H1 (cell line): ENCODE measurements at regions not wholly inside any gene's neighbourhood (a gene's known extent, or its start where the extent isn't known, plus 50 kb on each side); places are given as distances from the start of the nearest gene placed in this dataset.

Experiments used
- CTCF ChIA-PET: fragments of 300-600 bp; sonication (Branson Sonifier 250); formaldehyde crosslinking; loops from one replicate; lab custom pipeline; 2021; ENCODE audit not compliant: partially characterized antibody; lab: Charles Lee
- POLR2A ChIA-PET: fragments of 300-600 bp; sonication (Branson Sonifier 250); formaldehyde crosslinking; loops from one replicate; lab custom pipeline; 2021; ENCODE audit warnings: inconsistent platforms; ENCODE audit not compliant: partially characterized antibody; lab: Charles Lee
- DNase-seq, 2 experiments: peaks; one replicate each; pipeline versions ENCODE4 v3.0.0 to v3.0.0-alpha.2; 2010 to 2022; ENCODE audit warnings: low spot score in 2 of 2, low read depth in 1 of 2, mixed read lengths in 1 of 2
- FAIRE-seq: peaks from 2 replicates; lab custom pipeline; 2011; peaks lifted over from hg19 to GRCh38; lab: Jason Lieb, UNC
- H2AFZ ChIP-seq: 2 replicates; pipeline ENCODE4 v1.8.1; 2012; ENCODE audit warnings: low read length, inconsistent platforms
- H2AK5ac ChIP-seq: 2 replicates; pipeline ENCODE4 v1.6.1; 2013; ENCODE audit warnings: low read depth, low read length
- H2BK120ac ChIP-seq: replicated peaks from 2 replicates; pipeline ENCODE3; 2013; ENCODE audit warnings: low read depth, low read length, inconsistent platforms
- H2BK12ac ChIP-seq: 2 replicates; pipeline ENCODE4 v1.6.1; 2013; ENCODE audit warnings: low read depth, low read length
- H2BK15ac ChIP-seq: 2 replicates; pipeline ENCODE4 v1.6.1; 2013; ENCODE audit warnings: low read length
- H2BK20ac ChIP-seq: 2 replicates; pipeline ENCODE4 v1.6.1; 2013; ENCODE audit warnings: low read length
- H2BK5ac ChIP-seq: 2 replicates; pipeline ENCODE4 v1.6.1; 2013; ENCODE audit warnings: low read depth, low read length
- H3K14ac ChIP-seq: 2 replicates; pipeline ENCODE4 v1.6.1; 2013; ENCODE audit warnings: inconsistent platforms; ENCODE audit not compliant: insufficient read length
- H3K18ac ChIP-seq: 2 replicates; pipeline ENCODE4 v1.6.1; 2013; ENCODE audit warnings: low read length; ENCODE audit errors: extremely low read depth
- H3K23ac ChIP-seq: 2 replicates; pipeline ENCODE4 v1.6.1; 2013; ENCODE audit warnings: inconsistent platforms; ENCODE audit not compliant: insufficient read length
- H3K23me2 ChIP-seq: 2 replicates; pipeline ENCODE4 v1.6.1; 2013; ENCODE audit warnings: low read depth, low read length
- H3K27ac ChIP-seq: 2 replicates; pipeline ENCODE4 v1.6.1; 2011; ENCODE audit warnings: low read depth, low read length, inconsistent platforms
- H3K27me3 ChIP-seq, 4 experiments: replicated peaks in 1 of 4; 1 replicate in 1 of 4; 2 replicates in 3 of 4; pipeline versions ENCODE4 v1.6.1 to v1.8.1; 2011 to 2013; ENCODE audit warnings: low read length in 3 of 4, mild to moderate bottlenecking in 3 of 4, inconsistent platforms in 2 of 4, mixed read lengths in 2 of 4, moderate library complexity in 1 of 4; ENCODE audit not compliant: control insufficient read depth in 3 of 4, insufficient read depth in 3 of 4; ENCODE audit errors: extremely low read depth in 1 of 4
- H3K36me3 ChIP-seq, 4 experiments: 2 replicates each; pipeline versions ENCODE4 v1.6.1 to v1.8.1; 2011 to 2013; ENCODE audit warnings: mild to moderate bottlenecking in 4 of 4, low read length in 3 of 4, moderate library complexity in 2 of 4, control low read depth in 1 of 4, inconsistent platforms in 1 of 4; ENCODE audit not compliant: insufficient read depth in 4 of 4, control insufficient read depth in 2 of 4
- H3K4ac ChIP-seq: replicated peaks from 2 replicates; pipeline ENCODE3; 2013; ENCODE audit warnings: low read length, low read depth, mixed read lengths, inconsistent platforms; ENCODE audit not compliant: insufficient read length
- H3K4me1 ChIP-seq, 4 experiments: replicated peaks in 1 of 4; 1 replicate in 1 of 4; 2 replicates in 3 of 4; pipeline versions ENCODE4 v1.6.1 to v1.8.1; 2011 to 2013; ENCODE audit warnings: low read length in 3 of 4, inconsistent platforms in 2 of 4, mixed read lengths in 1 of 4; ENCODE audit not compliant: insufficient read depth in 4 of 4, control insufficient read depth in 3 of 4
- H3K4me2 ChIP-seq, 2 experiments: 2 replicates each; pipeline versions ENCODE4 v1.6.1 to v1.8.1; 2011 to 2013; ENCODE audit warnings: low read depth in 2 of 2, low read length in 2 of 2, control low read depth in 1 of 2, inconsistent platforms in 1 of 2, mild to moderate bottlenecking in 1 of 2; ENCODE audit not compliant: insufficient read depth in 1 of 2
- H3K4me3 ChIP-seq, 4 experiments: fragments of 200-600, 300-600 bp in 1 of 4; sonication (generic), shearing (Covaris generic), sonication (Bioruptor Twin) in 1 of 4; 2 replicates each; pipeline versions ENCODE4 v1.5.1 to v1.8.1; 2011 to 2016; ENCODE audit warnings: low read length in 4 of 4, low read depth in 3 of 4, control low read depth in 2 of 4, inconsistent platforms in 2 of 4, mild to moderate bottlenecking in 2 of 4, mixed read lengths in 1 of 4, moderate library complexity in 1 of 4; ENCODE audit not compliant: insufficient read depth in 2 of 4; ENCODE audit errors: extremely low read depth in 1 of 4
- H3K56ac ChIP-seq: replicated peaks from 2 replicates; pipeline ENCODE3; 2013; ENCODE audit warnings: low read depth, mild to moderate bottlenecking, mixed read lengths, low read length, inconsistent platforms; ENCODE audit not compliant: insufficient read length
- H3K79me1 ChIP-seq: 2 replicates; pipeline ENCODE4 v1.6.1; 2013; ENCODE audit warnings: low read depth, low read length, control low read depth
- H3K79me2 ChIP-seq, 2 experiments: 2 replicates each; pipeline versions ENCODE4 v1.6.1 to v1.8.1; 2012 to 2013; ENCODE audit warnings: low read length in 2 of 2, mild to moderate bottlenecking in 2 of 2, inconsistent platforms in 1 of 2; ENCODE audit not compliant: insufficient read depth in 2 of 2, control insufficient read depth in 1 of 2
- H3K9ac ChIP-seq, 4 experiments: replicated peaks in 1 of 4; 1 replicate in 1 of 4; 2 replicates in 3 of 4; pipeline versions ENCODE4 v1.6.1 to v1.8.1; 2011 to 2013; ENCODE audit warnings: low read depth in 3 of 4, low read length in 3 of 4, control low read depth in 2 of 4, mild to moderate bottlenecking in 2 of 4, moderate library complexity in 2 of 4, inconsistent platforms in 1 of 4; ENCODE audit errors: extremely low read depth in 1 of 4
- H3K9me3 ChIP-seq, 2 experiments: 2 replicates each; pipeline versions ENCODE4 v1.6.1 to v1.8.1; 2012 to 2013; ENCODE audit warnings: mild to moderate bottlenecking in 2 of 2, moderate library complexity in 2 of 2, control low read depth in 1 of 2, inconsistent platforms in 1 of 2, low read depth in 1 of 2, low read length in 1 of 2, mixed read lengths in 1 of 2; ENCODE audit not compliant: insufficient read depth in 2 of 2
- H4K20me1 ChIP-seq, 2 experiments: replicated peaks in 1 of 2; 2 replicates each; pipeline versions ENCODE3 to v1.8.1; 2011 to 2013; ENCODE audit warnings: inconsistent platforms in 2 of 2, low read length in 2 of 2, mild to moderate bottlenecking in 1 of 2; ENCODE audit not compliant: insufficient read depth in 2 of 2, control insufficient read depth in 1 of 2
- H4K5ac ChIP-seq: 2 replicates; pipeline ENCODE4 v1.6.1; 2013; ENCODE audit warnings: low read length, low read depth, mixed read lengths, inconsistent platforms; ENCODE audit not compliant: insufficient read length
- H4K8ac ChIP-seq: 2 replicates; pipeline ENCODE4 v1.8.0; 2013; ENCODE audit warnings: mild to moderate bottlenecking, moderate library complexity, low read length, inconsistent platforms; ENCODE audit not compliant: insufficient read depth; ENCODE audit errors: extremely low read depth
- H4K91ac ChIP-seq: replicated peaks from 2 replicates; pipeline ENCODE3; 2013; ENCODE audit warnings: low read length, mixed read lengths, inconsistent platforms; ENCODE audit not compliant: insufficient read length
- HDAC6 ChIP-seq: IDR thresholded peaks from one replicate; pipeline ENCODE4 v1.7.1; 2012; ENCODE audit warnings: low read depth, mild to moderate bottlenecking, inconsistent platforms, low read length, moderate library complexity
- POLR2AphosphoS5 ChIP-seq: IDR thresholded peaks from 2 replicates; pipeline ENCODE4 v1.6.1; 2011; ENCODE audit warnings: low read depth, low read length
- TEAD4 ChIP-seq: IDR thresholded peaks from 2 replicates; pipeline ENCODE4 v1.6.1; 2012; ENCODE audit warnings: low read depth, low read length, inconsistent platforms, mixed read lengths
- WGBS, 2 experiments: shearing (Covaris generic) in 1 of 2; methylation state at CpG; one replicate each; pipeline versions ENCODE4 v1.1.6 to v1.1.7; 2013 to 2015; ENCODE audit warnings: low lambda C conversion rate in 2 of 2, mixed read lengths in 2 of 2, inconsistent platforms in 1 of 2, low coverage in 1 of 2, missing lambda C conversion rate in 1 of 2; ENCODE audit not compliant: insufficient replicate concordance in 2 of 2, insufficient coverage in 1 of 2, insufficient read length in 1 of 2; ENCODE audit errors: extremely low coverage in 1 of 2, missing lambda C conversion rate in 1 of 2; 5-methylcytosine and 5-hydroxymethylcytosine counted together

- H4K8ac ChIP-seq, result no peak overlapping the region
- no peak overlapping the region for H2BK20ac ChIP-seq
- no peak overlapping the region for H3K23ac ChIP-seq
- H3K23me2 ChIP-seq, result no peaks in the 10 kb centered on the region; the same call in 1 of the 2 replicates
- no peak overlapping the region for H4K5ac ChIP-seq
- WGBS, 2 experiments, result 95% methylated on average over 3 of the region's 3 CpGs; no CpG with 5 or more reads in 1 of the 2 experiments
- CTCF ChIA-PET, result interaction anchor here (1.2 to 2.1 kb wide), 4 partner anchors 9 to 55 kb away, joined by 3 to 6 read pairs (median 4); no protein-coding TSS in a partner anchor
- no peaks in the 10 kb centered on the region for H3K36me3 ChIP-seq
- H3K27ac ChIP-seq, result no peak overlapping the region
- H2AFZ ChIP-seq, result no peak overlapping the region
- H2BK120ac ChIP-seq, result no peak overlapping the region
- POLR2A ChIA-PET, result no interaction called here
- H3K4ac ChIP-seq, result no peak overlapping the region
- H3K79me1 ChIP-seq, result no peaks in the 10 kb centered on the region
- no peak overlapping the region for H3K9ac ChIP-seq
- H3K4me1 ChIP-seq, result no peaks in the 10 kb centered on the region
- no peaks in the 10 kb centered on the region for H4K20me1 ChIP-seq
- no peak overlapping the region for H4K91ac ChIP-seq
- H3K9me3 ChIP-seq, result no peaks in the 10 kb centered on the region
- H2BK12ac ChIP-seq, result no peak overlapping the region
- no peak overlapping the region for H3K56ac ChIP-seq
- no peak overlapping the region for H2BK5ac ChIP-seq
- no peak overlapping the region for H3K4me3 ChIP-seq
- DNase-seq, result no peak
- no peak overlapping the region for H2AK5ac ChIP-seq
- no peak for FAIRE-seq
- no peak overlapping the region for H2BK15ac ChIP-seq
- no peaks in the 10 kb centered on the region for H3K79me2 ChIP-seq
- no peak overlapping the region for H3K18ac ChIP-seq
- H3K14ac ChIP-seq, result no peak overlapping the region
- H3K27me3 ChIP-seq, result no peaks in the 10 kb centered on the region; a peak in 2 of 7 replicates
- H3K4me2 ChIP-seq, result no peak overlapping the region
- TF ChIP-seq HDAC6 (no peak), POLR2AphosphoS5 (no peak), TEAD4 (no peak)
- TF ChIP-seq, all 59 proteins: peak for 0
These were observed 419.7 kb downstream of the ATP23 start for GRCh38 chr12:58361056-58361455.
